HCT116 (cell line): ENCODE measurements at regions not wholly inside any gene's neighbourhood (a gene's known extent, or its start where the extent isn't known, plus 50 kb on each side); places are given as distances from the start of the nearest gene placed in this dataset.

Source experiments
- ATAC-seq: fragments of 200-7000 bp; cut with Tn5 transposase; 2 replicates; pipeline ENCODE4 v1.9.1; 2020; ENCODE audit warnings: mild to moderate bottlenecking, moderate library complexity
- BruUV-seq: library from RNA; stranded (reverse); fragments of 400-500 nt; replicated peaks from 2 replicates; lab custom pipeline; 2021; lab: Mats Ljungman, UMichigan
- CTCF ChIA-PET: fragments of 300-600 bp; sonication (Branson Sonifier 250); formaldehyde crosslinking; loops from one replicate; lab custom pipeline; 2021; ENCODE audit warnings: antibody characterized with exemption; lab: Charles Lee
- POLR2A ChIA-PET: fragments of 300-600, 350-600 bp; sonication (Branson Sonifier 250); formaldehyde crosslinking; loops from one replicate; lab custom pipeline; 2021; ENCODE audit warnings: antibody characterized with exemption; lab: Charles Lee
- RAD21 ChIA-PET, 2 experiments: fragments of 300-600 bp; sonication (Branson Sonifier 250); formaldehyde crosslinking; loops; one replicate each; lab custom pipeline; 2023; ENCODE audit warnings: low total read pairs in 2 of 2; ENCODE audit not compliant: uncharacterized antibody in 2 of 2, unreplicated experiment in 2 of 2, low non-redundant PET in 1 of 2; lab: Charles Lee
- DNase-seq: peaks from one replicate; pipeline ENCODE4 v3.0.0-alpha.2; 2010; ENCODE audit warnings: low read depth, low spot score
- H2AFZ ChIP-seq: fragments of 200-600 bp; shearing (Covaris generic), sonication (generic); 2 replicates; pipeline ENCODE4 v1.6.1; 2017; ENCODE audit warnings: low read depth, mixed run types, mixed read lengths, antibody characterized with exemption, low read length; ENCODE audit not compliant: poor library complexity, severe bottlenecking
- H3K27ac ChIP-seq: 2 replicates; pipeline ENCODE4 v1.5.1; 2012; ENCODE audit warnings: low read depth, low read length
- H3K27me3 ChIP-seq: fragments of 200-600 bp; sonication (generic); 2 replicates; pipeline ENCODE4 v1.6.1; 2016; ENCODE audit warnings: mixed run types, low read length, mixed read lengths; ENCODE audit not compliant: insufficient read depth
- H3K36me3 ChIP-seq, 2 experiments: fragments of 200-500 bp in 1 of 2; fragments of 200-600 bp in 1 of 2; sonication (Bioruptor generic) in 1 of 2; sonication (generic) in 1 of 2; 2 replicates each; pipeline versions ENCODE4 v1.5.1 to v1.6.1; 2014 to 2016; ENCODE audit warnings: low read length in 2 of 2, inconsistent platforms in 1 of 2, mixed read lengths in 1 of 2, mixed run types in 1 of 2; ENCODE audit not compliant: insufficient read depth in 2 of 2, control insufficient read depth in 1 of 2
- H3K4me1 ChIP-seq, 2 experiments: fragments of 200-600 bp in 1 of 2; sonication (generic) in 1 of 2; 2 replicates each; pipeline versions ENCODE4 v1.5.1 to v1.6.1; 2012 to 2017; ENCODE audit warnings: low read length in 2 of 2, inconsistent platforms in 1 of 2, mild to moderate bottlenecking in 1 of 2, mixed read lengths in 1 of 2, mixed run types in 1 of 2, moderate library complexity in 1 of 2; ENCODE audit not compliant: insufficient read depth in 2 of 2, control insufficient read depth in 1 of 2
- H3K4me2 ChIP-seq: fragments of 200-600 bp; sonication (generic); 2 replicates; pipeline ENCODE4 v1.6.1; 2017; ENCODE audit warnings: mixed run types, low read length, mixed read lengths
- H3K4me3 ChIP-seq, 2 experiments: fragments of 200-600 bp in 1 of 2; sonication (generic) in 1 of 2; replicated peaks in 1 of 2; 2 replicates each; pipeline ENCODE4 v1.5.1; 2011 to 2016; ENCODE audit warnings: low read length in 2 of 2, control low read depth in 1 of 2, low read depth in 1 of 2, mild to moderate bottlenecking in 1 of 2, mixed read lengths in 1 of 2, mixed run types in 1 of 2
- H3K79me2 ChIP-seq: fragments of 200-600 bp; sonication (generic); 2 replicates; pipeline ENCODE4 v1.6.1; 2017; ENCODE audit warnings: mild to moderate bottlenecking, mixed run types, low read length, moderate library complexity, mixed read lengths; ENCODE audit not compliant: insufficient read depth
- H3K9ac ChIP-seq: fragments of 200-600 bp; sonication (generic); 2 replicates; pipeline ENCODE4 v1.6.1; 2016; ENCODE audit warnings: low read length, mixed read lengths
- H3K9me2 ChIP-seq: fragments of 200-600 bp; sonication (generic), shearing (Covaris generic); 2 replicates; pipeline ENCODE4 v1.6.1; 2017; ENCODE audit warnings: mixed run types, mild to moderate bottlenecking, moderate library complexity; ENCODE audit not compliant: insufficient read depth
- H3K9me3 ChIP-seq, 2 experiments: fragments of 200-500 bp in 1 of 2; fragments of 200-600 bp in 1 of 2; sonication (Bioruptor generic) in 1 of 2; sonication (generic) in 1 of 2; 2 replicates each; pipeline ENCODE4 v1.6.1; 2014 to 2017; ENCODE audit warnings: low read length in 2 of 2, mixed read lengths in 2 of 2, inconsistent platforms in 1 of 2, low read depth in 1 of 2, mild to moderate bottlenecking in 1 of 2, mixed run types in 1 of 2, moderate library complexity in 1 of 2; ENCODE audit not compliant: control insufficient read depth in 1 of 2, insufficient read depth in 1 of 2
- H4K20me1 ChIP-seq: fragments of 200-600 bp; sonication (generic), shearing (Covaris generic); 2 replicates; pipeline ENCODE4 v1.6.1; 2017; ENCODE audit warnings: mixed run types, mild to moderate bottlenecking, moderate library complexity; ENCODE audit not compliant: insufficient read depth
- CBX3 ChIP-seq: IDR thresholded peaks from 2 replicates; pipeline ENCODE4 v1.6.1; 2012; ENCODE audit warnings: low read depth
- CEBPB ChIP-seq: IDR thresholded peaks from 2 replicates; pipeline ENCODE4 v1.6.1; 2012; ENCODE audit warnings: low read depth
- EGR1 ChIP-seq: IDR thresholded peaks from 2 replicates; pipeline ENCODE4 v1.6.1; 2012; ENCODE audit warnings: low read depth
- EZH2 ChIP-seq: fragments of 200-600 bp; sonication (generic); IDR thresholded peaks from 2 replicates; pipeline ENCODE4 v1.6.1; 2017; ENCODE audit warnings: antibody characterized with exemption, mixed run types
- JUND ChIP-seq: IDR thresholded peaks from 2 replicates; pipeline ENCODE4 v1.6.1; 2012
- POLR2A ChIP-seq: IDR thresholded peaks from 2 replicates; pipeline ENCODE4 v1.7.0; 2011; ENCODE audit warnings: borderline replicate concordance; ENCODE audit not compliant: insufficient read depth, insufficient read length; ENCODE audit errors: extremely low read depth
- RAD21 ChIP-seq: IDR thresholded peaks from 2 replicates; pipeline ENCODE4 v1.6.1; 2012; ENCODE audit warnings: low read depth, mild to moderate bottlenecking
- SIN3A ChIP-seq: IDR thresholded peaks from 2 replicates; pipeline ENCODE4 v1.6.1; 2012; ENCODE audit warnings: low read depth
- SP1 ChIP-seq: IDR thresholded peaks from 2 replicates; pipeline ENCODE4 v1.6.1; 2012; ENCODE audit warnings: low read depth
- ZFX ChIP-seq: fragments of 450-650 bp; IDR thresholded peaks from 2 replicates; pipeline ENCODE4 v1.6.1; 2017
- ZNF274 ChIP-seq: fragments of 200-500 bp; sonication (Bioruptor generic); IDR thresholded peaks from 2 replicates; pipeline ENCODE4 v1.6.1; 2014; ENCODE audit warnings: mild to moderate bottlenecking, low read depth, low read length, inconsistent platforms
- intact Hi-C: fragments of 100-400 bp; cut with micrococcal nuclease; formaldehyde crosslinking; loops from 2 replicates; pipeline ENCODE4 v1.10.0; 2022
- TF ChIP-seq, protein P1 (sequence below): IDR thresholded peaks from 2 replicates; pipeline ENCODE4 v1.6.1; 2012
- TF ChIP-seq, protein P2 (sequence below), 3 experiments: fragments of 200-600 bp in 1 of 3; sonication (generic) in 1 of 3; IDR thresholded peaks in 2 of 3; conservative IDR thresholded peaks in 1 of 3; 2 replicates each; pipeline ENCODE4 v1.5.1; 2012 to 2017; ENCODE audit warnings: low read depth in 2 of 3, low read length in 2 of 3, antibody characterized with exemption in 1 of 3, borderline replicate concordance in 1 of 3, control low read depth in 1 of 3, mild to moderate bottlenecking in 1 of 3, mixed read lengths in 1 of 3, mixed run types in 1 of 3, moderate library complexity in 1 of 3; ENCODE audit not compliant: insufficient read depth in 1 of 3
- TF ChIP-seq, protein P3 (sequence below): IDR thresholded peaks from 2 replicates; pipeline ENCODE4 v1.6.1; 2011; ENCODE audit warnings: mild to moderate bottlenecking, low read length, moderate library complexity; ENCODE audit not compliant: insufficient replicate concordance; ENCODE audit errors: extremely low read depth
- TF ChIP-seq, protein P4 (sequence below): IDR thresholded peaks from 2 replicates; pipeline ENCODE4 v1.6.1; 2012; ENCODE audit warnings: low read depth

DNA sequence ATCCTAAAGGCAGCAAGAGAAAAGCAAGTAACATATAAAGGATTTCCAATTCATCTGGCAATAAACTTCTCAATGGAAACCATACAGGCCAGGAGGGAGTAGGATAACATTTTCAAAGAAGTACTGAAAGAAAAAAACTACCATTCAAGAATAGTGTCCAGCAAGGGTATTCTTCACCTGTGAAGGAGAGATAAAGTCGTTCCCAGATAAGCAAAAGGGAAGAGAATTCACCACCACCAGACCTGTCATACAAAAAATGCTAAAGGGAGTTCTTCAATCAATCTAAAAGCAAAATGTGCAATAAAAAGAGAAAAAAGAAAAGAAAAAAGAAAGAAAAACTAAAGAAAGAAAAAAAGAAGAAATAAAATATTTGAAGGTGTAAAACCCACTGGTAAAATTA lies 228.9 kb upstream of the AMIGO2 start:
- ATAC-seq, result no peak
- DNase-seq, result no peak
- Histone ChIP-seq H3K79me2 (no peaks in the 10 kb centered on the region), H3K4me3 (no peak overlapping the region), H2AFZ (no peak overlapping the region), H3K4me1 (peaks cover 0 to 3% of the 10 kb centered on the region in 2 experiments; a peak in 1 of 4 replicates), H3K4me2 (no peak overlapping the region), H3K27ac (no peak overlapping the region), H3K9ac (no peak overlapping the region), H3K9me3 (no peaks in the 10 kb centered on the region), H3K27me3 (no peaks in the 10 kb centered on the region), H3K9me2 (no peaks in the 10 kb centered on the region), H3K36me3 (no peaks in the 10 kb centered on the region), H4K20me1 (no peaks in the 10 kb centered on the region)
- no peak for TF ChIP-seq CEBPB
- TF ChIP-seq, protein P1, sequence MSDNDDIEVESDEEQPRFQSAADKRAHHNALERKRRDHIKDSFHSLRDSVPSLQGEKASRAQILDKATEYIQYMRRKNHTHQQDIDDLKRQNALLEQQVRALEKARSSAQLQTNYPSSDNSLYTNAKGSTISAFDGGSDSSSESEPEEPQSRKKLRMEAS, result no peak
- TF ChIP-seq RAD21, result no peak
- TF ChIP-seq JUND, result no peak
- TF ChIP-seq ZFX, result no peak
- TF ChIP-seq, protein P2, sequence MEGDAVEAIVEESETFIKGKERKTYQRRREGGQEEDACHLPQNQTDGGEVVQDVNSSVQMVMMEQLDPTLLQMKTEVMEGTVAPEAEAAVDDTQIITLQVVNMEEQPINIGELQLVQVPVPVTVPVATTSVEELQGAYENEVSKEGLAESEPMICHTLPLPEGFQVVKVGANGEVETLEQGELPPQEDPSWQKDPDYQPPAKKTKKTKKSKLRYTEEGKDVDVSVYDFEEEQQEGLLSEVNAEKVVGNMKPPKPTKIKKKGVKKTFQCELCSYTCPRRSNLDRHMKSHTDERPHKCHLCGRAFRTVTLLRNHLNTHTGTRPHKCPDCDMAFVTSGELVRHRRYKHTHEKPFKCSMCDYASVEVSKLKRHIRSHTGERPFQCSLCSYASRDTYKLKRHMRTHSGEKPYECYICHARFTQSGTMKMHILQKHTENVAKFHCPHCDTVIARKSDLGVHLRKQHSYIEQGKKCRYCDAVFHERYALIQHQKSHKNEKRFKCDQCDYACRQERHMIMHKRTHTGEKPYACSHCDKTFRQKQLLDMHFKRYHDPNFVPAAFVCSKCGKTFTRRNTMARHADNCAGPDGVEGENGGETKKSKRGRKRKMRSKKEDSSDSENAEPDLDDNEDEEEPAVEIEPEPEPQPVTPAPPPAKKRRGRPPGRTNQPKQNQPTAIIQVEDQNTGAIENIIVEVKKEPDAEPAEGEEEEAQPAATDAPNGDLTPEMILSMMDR (IDR thresholded peaks at IDR 0.05 in 2 of 3, conservative IDR thresholded peaks at IDR 0.05 in 1 of 3; ENCODE audit: borderline replicate concordance in 1 of 3, insufficient read depth in 1 of 3, low read depth in 2 of 3, low read length in 2 of 3), result no peak
- TF ChIP-seq EZH2, result no peak
- TF ChIP-seq SIN3A, result no peak
- no peak for TF ChIP-seq SP1
- TF ChIP-seq, protein P3, sequence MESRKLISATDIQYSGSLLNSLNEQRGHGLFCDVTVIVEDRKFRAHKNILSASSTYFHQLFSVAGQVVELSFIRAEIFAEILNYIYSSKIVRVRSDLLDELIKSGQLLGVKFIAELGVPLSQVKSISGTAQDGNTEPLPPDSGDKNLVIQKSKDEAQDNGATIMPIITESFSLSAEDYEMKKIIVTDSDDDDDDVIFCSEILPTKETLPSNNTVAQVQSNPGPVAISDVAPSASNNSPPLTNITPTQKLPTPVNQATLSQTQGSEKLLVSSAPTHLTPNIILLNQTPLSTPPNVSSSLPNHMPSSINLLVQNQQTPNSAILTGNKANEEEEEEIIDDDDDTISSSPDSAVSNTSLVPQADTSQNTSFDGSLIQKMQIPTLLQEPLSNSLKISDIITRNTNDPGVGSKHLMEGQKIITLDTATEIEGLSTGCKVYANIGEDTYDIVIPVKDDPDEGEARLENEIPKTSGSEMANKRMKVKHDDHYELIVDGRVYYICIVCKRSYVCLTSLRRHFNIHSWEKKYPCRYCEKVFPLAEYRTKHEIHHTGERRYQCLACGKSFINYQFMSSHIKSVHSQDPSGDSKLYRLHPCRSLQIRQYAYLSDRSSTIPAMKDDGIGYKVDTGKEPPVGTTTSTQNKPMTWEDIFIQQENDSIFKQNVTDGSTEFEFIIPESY, result no peak
- TF ChIP-seq, protein P4, sequence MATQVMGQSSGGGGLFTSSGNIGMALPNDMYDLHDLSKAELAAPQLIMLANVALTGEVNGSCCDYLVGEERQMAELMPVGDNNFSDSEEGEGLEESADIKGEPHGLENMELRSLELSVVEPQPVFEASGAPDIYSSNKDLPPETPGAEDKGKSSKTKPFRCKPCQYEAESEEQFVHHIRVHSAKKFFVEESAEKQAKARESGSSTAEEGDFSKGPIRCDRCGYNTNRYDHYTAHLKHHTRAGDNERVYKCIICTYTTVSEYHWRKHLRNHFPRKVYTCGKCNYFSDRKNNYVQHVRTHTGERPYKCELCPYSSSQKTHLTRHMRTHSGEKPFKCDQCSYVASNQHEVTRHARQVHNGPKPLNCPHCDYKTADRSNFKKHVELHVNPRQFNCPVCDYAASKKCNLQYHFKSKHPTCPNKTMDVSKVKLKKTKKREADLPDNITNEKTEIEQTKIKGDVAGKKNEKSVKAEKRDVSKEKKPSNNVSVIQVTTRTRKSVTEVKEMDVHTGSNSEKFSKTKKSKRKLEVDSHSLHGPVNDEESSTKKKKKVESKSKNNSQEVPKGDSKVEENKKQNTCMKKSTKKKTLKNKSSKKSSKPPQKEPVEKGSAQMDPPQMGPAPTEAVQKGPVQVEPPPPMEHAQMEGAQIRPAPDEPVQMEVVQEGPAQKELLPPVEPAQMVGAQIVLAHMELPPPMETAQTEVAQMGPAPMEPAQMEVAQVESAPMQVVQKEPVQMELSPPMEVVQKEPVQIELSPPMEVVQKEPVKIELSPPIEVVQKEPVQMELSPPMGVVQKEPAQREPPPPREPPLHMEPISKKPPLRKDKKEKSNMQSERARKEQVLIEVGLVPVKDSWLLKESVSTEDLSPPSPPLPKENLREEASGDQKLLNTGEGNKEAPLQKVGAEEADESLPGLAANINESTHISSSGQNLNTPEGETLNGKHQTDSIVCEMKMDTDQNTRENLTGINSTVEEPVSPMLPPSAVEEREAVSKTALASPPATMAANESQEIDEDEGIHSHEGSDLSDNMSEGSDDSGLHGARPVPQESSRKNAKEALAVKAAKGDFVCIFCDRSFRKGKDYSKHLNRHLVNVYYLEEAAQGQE, result no peak
- TF ChIP-seq ZNF274, result no peak
- TF ChIP-seq CBX3, result no peak
- no peak for TF ChIP-seq POLR2A
- TF ChIP-seq EGR1, result no peak
- ChIA-PET CTCF (no interaction called here), POLR2A (no interaction called here), RAD21 (interaction anchor here in 1 of 2 experiments (0.9 kb wide), 1 partner anchor 276 kb away, joined by 3 read pairs; no protein-coding TSS in a partner anchor)
- intact Hi-C loops, result loop anchor here (10.0 kb wide), 2 partner anchors 376 to 964 kb away; no protein-coding TSS in a partner anchor
- BruUV-seq, result no TSS peak
